ENCODE measurements at regions not wholly inside any gene's neighbourhood (a gene's known extent, or its start where the extent isn't known, plus 50 kb on each side); places are given as distances from the start of the nearest gene placed in this dataset.
"Not testable (repeated sequence)": the region's sequence is repeated elsewhere in the genome, so short reads cannot be mapped to it uniquely, and the experiment has no call there.

- H4K20me1 ChIP-seq (ENCODE audit: low read depth), result no peaks in the 10 kb centered on the region
- H3K79me2 ChIP-seq (ENCODE audit: low read depth), result no peaks in the 10 kb centered on the region
- H3K4me3 ChIP-seq, result no peak overlapping the region
- H3K4me1 ChIP-seq, result peaks cover 19% of the 10 kb centered on the region
- no peaks in the 10 kb centered on the region for H3F3A ChIP-seq (ENCODE audit: low read depth)
- H3K27me3 Mint-ChIP-seq (ENCODE audit: insufficient read depth, low read depth), result no peaks in the 10 kb centered on the region
- H3K36me3 Mint-ChIP-seq, result no peaks in the 10 kb centered on the region
- H3K4me1 Mint-ChIP-seq, result peaks cover 16% of the 10 kb centered on the region
- H3K9me3 Mint-ChIP-seq, result no peaks in the 10 kb centered on the region
- H2AFZ ChIP-seq (replicated peaks), result peak overlapping the region; percentile 46
- H3K9me3 ChIP-seq (ENCODE audit: low read depth), result no peaks in the 10 kb centered on the region
- H3K9ac ChIP-seq, result no peak overlapping the region
- no peak overlapping the region for H3K4me3 Mint-ChIP-seq
- no peak overlapping the region for H3K4me2 ChIP-seq
- no peak for DNase-seq (ENCODE audit: low spot score)
- TF ChIP-seq EZH2 (IDR thresholded peaks at IDR 0.05) (no peak), CTCF (IDR thresholded peaks at IDR 0.05) (no peak), EZH2phosphoT487 (IDR thresholded peaks at IDR 0.05) (no peak)
- no peak overlapping the region for H3K27ac ChIP-seq
- H3K27me3 ChIP-seq, result no peaks in the 10 kb centered on the region
- H3K27ac Mint-ChIP-seq, result no peak overlapping the region
- no peaks in the 10 kb centered on the region for H3K36me3 ChIP-seq
Measured at GRCh38 chr9:24007185-24007584, 181.1 kb upstream of the ELAVL2 start.

GRCh38 chr9:23991874-23992273 is 165.8 kb upstream of the ELAVL2 start:
- not testable (repeated sequence) for H4K20me1 ChIP-seq (ENCODE audit: low read depth); H3K27ac ChIP-seq; H3K79me2 ChIP-seq (ENCODE audit: low read depth); H3K4me1 Mint-ChIP-seq; H3F3A ChIP-seq (ENCODE audit: low read depth); H3K9me3 ChIP-seq (ENCODE audit: low read depth); H3K4me1 ChIP-seq; H3K9ac ChIP-seq; H3K36me3 Mint-ChIP-seq; H3K27me3 ChIP-seq; H3K27ac Mint-ChIP-seq; H3K4me3 Mint-ChIP-seq; H2AFZ ChIP-seq (replicated peaks); H3K4me3 ChIP-seq; H3K4me2 ChIP-seq; H3K36me3 ChIP-seq; H3K27me3 Mint-ChIP-seq (ENCODE audit: insufficient read depth, low read depth)
- H3K9me3 Mint-ChIP-seq, result peaks cover 22% of the 10 kb centered on the region
- peak; percentile 13 for DNase-seq (ENCODE audit: low spot score)

- Histone ChIP-seq H3K36me3 (no peaks in the 10 kb centered on the region), H3K27me3 (no peaks in the 10 kb centered on the region), H3K4me2 (no peak overlapping the region), H3K4me3 (no peak overlapping the region), H3F3A (ENCODE audit: low read depth) (no peaks in the 10 kb centered on the region), H4K20me1 (ENCODE audit: low read depth) (no peaks in the 10 kb centered on the region), H3K9ac (no peak overlapping the region), H2AFZ (replicated peaks) (no peak overlapping the region), H3K79me2 (ENCODE audit: low read depth) (no peaks in the 10 kb centered on the region), H3K27ac (no peak overlapping the region), H3K4me1 (no peaks in the 10 kb centered on the region), H3K9me3 (ENCODE audit: low read depth) (no peaks in the 10 kb centered on the region)
- no peaks in the 10 kb centered on the region for H3K9me3 Mint-ChIP-seq
- no peaks in the 10 kb centered on the region for H3K36me3 Mint-ChIP-seq
- no peak overlapping the region for H3K27ac Mint-ChIP-seq
- no peaks in the 10 kb centered on the region for H3K4me1 Mint-ChIP-seq
- no peak overlapping the region for H3K4me3 Mint-ChIP-seq
- no peak for TF ChIP-seq CTCF (IDR thresholded peaks at IDR 0.05)
- no peak for TF ChIP-seq EZH2phosphoT487 (IDR thresholded peaks at IDR 0.05)
- TF ChIP-seq EZH2 (IDR thresholded peaks at IDR 0.05), result no peak
- no peaks in the 10 kb centered on the region for H3K27me3 Mint-ChIP-seq (ENCODE audit: insufficient read depth, low read depth)
- no peak for DNase-seq (ENCODE audit: low spot score)
Measured at GRCh38 chr9:23979491-23979890, 153.5 kb upstream of the ELAVL2 start.

- H3K27ac Mint-ChIP-seq, result peak overlapping the region; percentile 72
- peaks cover 58% of the 10 kb centered on the region for H3K9me3 Mint-ChIP-seq
Measured at GRCh38 chr9:23962101-23962500, 136.1 kb upstream of the ELAVL2 start.

More at GRCh38 chr9:23962101-23962500, 136.1 kb upstream of the ELAVL2 start:
- H2AFZ ChIP-seq (replicated peaks), result no peak overlapping the region
- no peaks in the 10 kb centered on the region for H3K4me1 ChIP-seq
- H3K27ac ChIP-seq, result no peak overlapping the region
- TF ChIP-seq EZH2 (IDR thresholded peaks at IDR 0.05), result no peak
- TF ChIP-seq CTCF (IDR thresholded peaks at IDR 0.05), result no peak
- no peak for TF ChIP-seq EZH2phosphoT487 (IDR thresholded peaks at IDR 0.05)
- H3K27me3 Mint-ChIP-seq (ENCODE audit: insufficient read depth, low read depth), result peaks cover 9% of the 10 kb centered on the region
- no peaks in the 10 kb centered on the region for H3K79me2 ChIP-seq (ENCODE audit: low read depth)
- H3K4me3 Mint-ChIP-seq, result no peak overlapping the region
- H3K36me3 ChIP-seq, result peaks cover 7% of the 10 kb centered on the region
- no peak overlapping the region for H3K4me2 ChIP-seq
- no peaks in the 10 kb centered on the region for H3K27me3 ChIP-seq
- peaks cover 6% of the 10 kb centered on the region for H3K4me1 Mint-ChIP-seq
- DNase-seq (ENCODE audit: low spot score), result no peak
- H4K20me1 ChIP-seq (ENCODE audit: low read depth), result no peaks in the 10 kb centered on the region
- H3K4me3 ChIP-seq, result no peak overlapping the region
- H3K36me3 Mint-ChIP-seq, result peaks cover 9% of the 10 kb centered on the region
- no peaks in the 10 kb centered on the region for H3F3A ChIP-seq (ENCODE audit: low read depth)
- H3K9me3 ChIP-seq (ENCODE audit: low read depth), result no peaks in the 10 kb centered on the region
- H3K9ac ChIP-seq, result no peak overlapping the region

Measured in neural progenitor cell (in vitro differentiated cells).